ENCODE measurements at regions not wholly inside any gene's neighbourhood (a gene's known extent, or its start where the extent isn't known, plus 50 kb on each side); places are given as distances from the start of the nearest gene placed in this dataset.

DNA sequence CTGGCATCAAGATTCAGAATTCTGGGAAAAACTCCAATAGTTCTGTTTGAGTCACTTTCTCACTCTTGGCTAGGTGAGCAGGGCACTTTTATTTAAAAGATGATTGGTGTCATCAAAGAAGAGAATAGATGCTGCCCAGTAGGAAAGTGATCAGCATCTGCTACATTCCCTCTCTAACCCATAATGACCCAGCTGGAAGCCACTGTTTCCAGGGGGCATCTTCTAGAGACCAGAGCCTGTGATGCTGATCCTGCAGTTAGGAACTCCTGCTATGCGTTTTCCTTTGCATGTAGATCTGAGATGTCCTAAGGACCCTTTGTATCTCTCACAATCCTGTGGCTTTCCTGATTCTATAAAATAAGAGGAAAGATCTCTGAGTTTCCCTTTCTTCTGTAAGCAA, 79.9 kb upstream of the TMTC1 start:
- TF ChIP-seq, protein P1, sequence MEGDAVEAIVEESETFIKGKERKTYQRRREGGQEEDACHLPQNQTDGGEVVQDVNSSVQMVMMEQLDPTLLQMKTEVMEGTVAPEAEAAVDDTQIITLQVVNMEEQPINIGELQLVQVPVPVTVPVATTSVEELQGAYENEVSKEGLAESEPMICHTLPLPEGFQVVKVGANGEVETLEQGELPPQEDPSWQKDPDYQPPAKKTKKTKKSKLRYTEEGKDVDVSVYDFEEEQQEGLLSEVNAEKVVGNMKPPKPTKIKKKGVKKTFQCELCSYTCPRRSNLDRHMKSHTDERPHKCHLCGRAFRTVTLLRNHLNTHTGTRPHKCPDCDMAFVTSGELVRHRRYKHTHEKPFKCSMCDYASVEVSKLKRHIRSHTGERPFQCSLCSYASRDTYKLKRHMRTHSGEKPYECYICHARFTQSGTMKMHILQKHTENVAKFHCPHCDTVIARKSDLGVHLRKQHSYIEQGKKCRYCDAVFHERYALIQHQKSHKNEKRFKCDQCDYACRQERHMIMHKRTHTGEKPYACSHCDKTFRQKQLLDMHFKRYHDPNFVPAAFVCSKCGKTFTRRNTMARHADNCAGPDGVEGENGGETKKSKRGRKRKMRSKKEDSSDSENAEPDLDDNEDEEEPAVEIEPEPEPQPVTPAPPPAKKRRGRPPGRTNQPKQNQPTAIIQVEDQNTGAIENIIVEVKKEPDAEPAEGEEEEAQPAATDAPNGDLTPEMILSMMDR (optimal IDR thresholded peaks at IDR 0.05 in 1 of 3, IDR thresholded peaks at IDR 0.05 in 1 of 3, conservative IDR thresholded peaks at IDR 0.05 in 1 of 3; ENCODE audit: extremely low read depth in 1 of 3, insufficient read depth in 2 of 3, low read length in 3 of 3), result no peak
- no peak for TF ChIP-seq EZH2 (IDR thresholded peaks at IDR 0.05; ENCODE audit: low read length)

Data from keratinocyte (primary cell).